ENCODE measurements at regions not wholly inside any gene's neighbourhood (a gene's known extent, or its start where the extent isn't known, plus 50 kb on each side); places are given as distances from the start of the nearest gene placed in this dataset.

DNA sequence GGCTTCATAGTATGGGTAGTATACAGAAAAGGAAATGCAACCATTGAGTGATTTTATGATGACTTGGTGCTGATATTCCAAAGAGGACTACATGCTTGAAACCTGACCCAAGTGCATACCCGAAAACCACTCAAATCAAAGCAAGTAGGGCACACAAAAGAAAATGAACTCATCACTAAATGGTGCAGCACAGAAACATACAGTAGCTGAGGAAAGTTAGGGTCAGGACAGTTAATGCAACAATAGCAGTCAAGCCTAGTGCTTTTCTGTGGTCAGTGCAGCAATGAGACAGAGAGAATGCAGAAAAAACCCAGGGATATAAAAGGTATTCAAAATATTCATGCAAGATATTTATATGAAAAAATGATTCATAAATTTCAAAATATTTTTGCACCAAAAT, 711.1 kb downstream of the EPHA7 start (continued):
- TF ChIP-seq, protein P1, sequence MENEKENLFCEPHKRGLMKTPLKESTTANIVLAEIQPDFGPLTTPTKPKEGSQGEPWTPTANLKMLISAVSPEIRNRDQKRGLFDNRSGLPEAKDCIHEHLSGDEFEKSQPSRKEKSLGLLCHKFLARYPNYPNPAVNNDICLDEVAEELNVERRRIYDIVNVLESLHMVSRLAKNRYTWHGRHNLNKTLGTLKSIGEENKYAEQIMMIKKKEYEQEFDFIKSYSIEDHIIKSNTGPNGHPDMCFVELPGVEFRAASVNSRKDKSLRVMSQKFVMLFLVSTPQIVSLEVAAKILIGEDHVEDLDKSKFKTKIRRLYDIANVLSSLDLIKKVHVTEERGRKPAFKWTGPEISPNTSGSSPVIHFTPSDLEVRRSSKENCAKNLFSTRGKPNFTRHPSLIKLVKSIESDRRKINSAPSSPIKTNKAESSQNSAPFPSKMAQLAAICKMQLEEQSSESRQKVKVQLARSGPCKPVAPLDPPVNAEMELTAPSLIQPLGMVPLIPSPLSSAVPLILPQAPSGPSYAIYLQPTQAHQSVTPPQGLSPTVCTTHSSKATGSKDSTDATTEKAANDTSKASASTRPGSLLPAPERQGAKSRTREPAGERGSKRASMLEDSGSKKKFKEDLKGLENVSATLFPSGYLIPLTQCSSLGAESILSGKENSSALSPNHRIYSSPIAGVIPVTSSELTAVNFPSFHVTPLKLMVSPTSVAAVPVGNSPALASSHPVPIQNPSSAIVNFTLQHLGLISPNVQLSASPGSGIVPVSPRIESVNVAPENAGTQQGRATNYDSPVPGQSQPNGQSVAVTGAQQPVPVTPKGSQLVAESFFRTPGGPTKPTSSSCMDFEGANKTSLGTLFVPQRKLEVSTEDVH (IDR thresholded peaks at IDR 0.05; ENCODE audit: low read depth, partially characterized antibody) = no peak
- TF ChIP-seq ZNF217 (IDR thresholded peaks at IDR 0.05) = no peak
- TF ChIP-seq TCF7 (IDR thresholded peaks at IDR 0.05; ENCODE audit: borderline replicate concordance) = no peak
- no peak for TF ChIP-seq SMAD1 (IDR thresholded peaks at IDR 0.05; ENCODE audit: low read depth, partially characterized antibody)
- TF ChIP-seq, protein P2, sequence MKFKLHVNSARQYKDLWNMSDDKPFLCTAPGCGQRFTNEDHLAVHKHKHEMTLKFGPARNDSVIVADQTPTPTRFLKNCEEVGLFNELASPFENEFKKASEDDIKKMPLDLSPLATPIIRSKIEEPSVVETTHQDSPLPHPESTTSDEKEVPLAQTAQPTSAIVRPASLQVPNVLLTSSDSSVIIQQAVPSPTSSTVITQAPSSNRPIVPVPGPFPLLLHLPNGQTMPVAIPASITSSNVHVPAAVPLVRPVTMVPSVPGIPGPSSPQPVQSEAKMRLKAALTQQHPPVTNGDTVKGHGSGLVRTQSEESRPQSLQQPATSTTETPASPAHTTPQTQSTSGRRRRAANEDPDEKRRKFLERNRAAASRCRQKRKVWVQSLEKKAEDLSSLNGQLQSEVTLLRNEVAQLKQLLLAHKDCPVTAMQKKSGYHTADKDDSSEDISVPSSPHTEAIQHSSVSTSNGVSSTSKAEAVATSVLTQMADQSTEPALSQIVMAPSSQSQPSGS (IDR thresholded peaks at IDR 0.05; ENCODE audit: low read length) = no peak
- TF ChIP-seq CEBPB (IDR thresholded peaks at IDR 0.05; ENCODE audit: borderline replicate concordance in 1 of 2, low read depth in 2 of 2, low read length in 2 of 2) = no peak
- TF ChIP-seq STAT1 (conservative IDR thresholded peaks at IDR 0.05) = no peak
- TF ChIP-seq IKZF1 (conservative IDR thresholded peaks at IDR 0.05) = no peak

DNA sequence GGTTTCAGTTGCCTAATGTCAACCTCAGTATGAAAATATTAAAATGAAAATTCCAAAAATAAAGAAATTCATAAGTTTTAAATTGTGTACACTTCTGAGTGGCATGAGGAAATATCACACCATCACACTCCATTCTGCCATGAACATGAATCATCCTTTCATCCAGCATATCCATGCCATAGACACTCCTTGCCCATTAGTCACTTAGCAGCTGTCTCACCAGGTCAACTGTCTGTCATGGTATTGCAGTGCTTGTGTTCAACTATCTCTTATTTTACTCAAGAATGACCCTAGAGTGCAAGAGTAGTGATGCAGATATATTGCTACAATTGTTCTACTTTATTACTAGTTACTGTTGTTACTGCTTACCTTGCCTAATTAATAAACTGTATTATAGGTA, 712.4 kb downstream of the EPHA7 start:
- no peak overlapping the region for H3K4me2 ChIP-seq (ENCODE audit: control insufficient read depth, insufficient read depth)
- ChIA-PET CTCF (no interaction called here), RAD21 (ENCODE audit: unreplicated experiment) (no interaction called here), POLR2A (no interaction called here), SMC1A (ENCODE audit: uncharacterized antibody, unreplicated experiment) (interaction anchor here (0.6 kb wide), 1 partner anchor 24 kb away, joined by 3 read pairs; no protein-coding TSS in a partner anchor)
- no peaks in the 10 kb centered on the region for H3K9me3 ChIP-seq (replicated peaks; ENCODE audit: control insufficient read depth, insufficient read depth, low read length)
- BruUV-seq (replicated peaks) = no TSS peak
- FAIRE-seq = no peak
- no peak overlapping the region for H3K4me3 ChIP-seq
- H3K27ac ChIP-seq (ENCODE audit: control insufficient read depth, insufficient read depth) = no peak overlapping the region
- no peak overlapping the region for H2AFZ ChIP-seq (ENCODE audit: control insufficient read depth, low read depth, low read length)
- no peaks in the 10 kb centered on the region for H3K36me3 ChIP-seq (ENCODE audit: control insufficient read depth in 2 of 2, insufficient read depth in 2 of 2, low read length in 1 of 2)
- no peaks in the 10 kb centered on the region for H4K20me1 ChIP-seq (ENCODE audit: control insufficient read depth, insufficient read depth)
- intact Hi-C loops (cut with micrococcal nuclease; ENCODE audit: unreplicated experiment) = no loop called here
- in situ Hi-C loops (cut with MboI) = no loop called here
- no peaks in the 10 kb centered on the region for H3K27me3 ChIP-seq (replicated peaks in 1 of 2; ENCODE audit: control insufficient read depth in 2 of 2, insufficient read depth in 2 of 2, low read length in 1 of 2)
- H3K9ac ChIP-seq (ENCODE audit: control insufficient read depth, insufficient read depth, low read length) = no peak overlapping the region
- DNase-seq (ENCODE audit: low read depth, low spot score) = no peak
- no peak for ATAC-seq
- H3K4me1 ChIP-seq (ENCODE audit: control insufficient read depth, insufficient read depth, low read length) = no peaks in the 10 kb centered on the region
- H3K79me2 ChIP-seq (ENCODE audit: control insufficient read depth, insufficient read depth, low read length) = no peaks in the 10 kb centered on the region
- TF ChIP-seq ZNF274 (IDR thresholded peaks at IDR 0.05; ENCODE audit: insufficient read depth, insufficient read length) = no peak
- no peak for TF ChIP-seq NR2C1 (IDR thresholded peaks at IDR 0.05)
- TF ChIP-seq GABPA (IDR thresholded peaks at IDR 0.05; ENCODE audit: low read depth) = no peak
- TF ChIP-seq, protein P3, sequence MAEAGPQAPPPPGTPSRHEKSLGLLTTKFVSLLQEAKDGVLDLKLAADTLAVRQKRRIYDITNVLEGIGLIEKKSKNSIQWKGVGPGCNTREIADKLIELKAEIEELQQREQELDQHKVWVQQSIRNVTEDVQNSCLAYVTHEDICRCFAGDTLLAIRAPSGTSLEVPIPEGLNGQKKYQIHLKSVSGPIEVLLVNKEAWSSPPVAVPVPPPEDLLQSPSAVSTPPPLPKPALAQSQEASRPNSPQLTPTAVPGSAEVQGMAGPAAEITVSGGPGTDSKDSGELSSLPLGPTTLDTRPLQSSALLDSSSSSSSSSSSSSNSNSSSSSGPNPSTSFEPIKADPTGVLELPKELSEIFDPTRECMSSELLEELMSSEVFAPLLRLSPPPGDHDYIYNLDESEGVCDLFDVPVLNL (IDR thresholded peaks at IDR 0.05; ENCODE audit: low read depth, low read length) = no peak
- TF ChIP-seq CHD1 (IDR thresholded peaks at IDR 0.05; ENCODE audit: low read depth, low read length) = no peak
- TF ChIP-seq, protein P4, sequence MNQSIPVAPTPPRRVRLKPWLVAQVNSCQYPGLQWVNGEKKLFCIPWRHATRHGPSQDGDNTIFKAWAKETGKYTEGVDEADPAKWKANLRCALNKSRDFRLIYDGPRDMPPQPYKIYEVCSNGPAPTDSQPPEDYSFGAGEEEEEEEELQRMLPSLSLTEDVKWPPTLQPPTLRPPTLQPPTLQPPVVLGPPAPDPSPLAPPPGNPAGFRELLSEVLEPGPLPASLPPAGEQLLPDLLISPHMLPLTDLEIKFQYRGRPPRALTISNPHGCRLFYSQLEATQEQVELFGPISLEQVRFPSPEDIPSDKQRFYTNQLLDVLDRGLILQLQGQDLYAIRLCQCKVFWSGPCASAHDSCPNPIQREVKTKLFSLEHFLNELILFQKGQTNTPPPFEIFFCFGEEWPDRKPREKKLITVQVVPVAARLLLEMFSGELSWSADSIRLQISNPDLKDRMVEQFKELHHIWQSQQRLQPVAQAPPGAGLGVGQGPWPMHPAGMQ (IDR thresholded peaks at IDR 0.05; ENCODE audit: borderline replicate concordance) = no peak
- no peak for TF ChIP-seq BCL11A (IDR thresholded peaks at IDR 0.05; ENCODE audit: low read depth, low read length)
- TF ChIP-seq HDAC6 (IDR thresholded peaks at IDR 0.05; ENCODE audit: unreplicated experiment) = no peak
- TF ChIP-seq BMI1 (IDR thresholded peaks at IDR 0.05; ENCODE audit: borderline replicate concordance) = no peak
- TF ChIP-seq HDGF (IDR thresholded peaks at IDR 0.05) = no peak
- TF ChIP-seq BACH1 (IDR thresholded peaks at IDR 0.05; ENCODE audit: borderline replicate concordance) = no peak
- no peak for TF ChIP-seq HCFC1 (IDR thresholded peaks at IDR 0.05; ENCODE audit: low read length)
- TF ChIP-seq HDAC2 (IDR thresholded peaks at IDR 0.05) = no peak

Data from GM12878 (cell line).